OCI-LY3 (cell line): ENCODE measurements at regions not wholly inside any gene's neighbourhood (a gene's known extent, or its start where the extent isn't known, plus 50 kb on each side); places are given as distances from the start of the nearest gene placed in this dataset.

Source experiments
- CTCF ChIP-seq: fragments of 200-600, 300-600 bp; sonication (generic); IDR thresholded peaks from 2 replicates; pipeline ENCODE4 v1.5.1; 2014; ENCODE audit warnings: antibody characterized with exemption, low read length, low read depth
- EZH2phosphoT487 ChIP-seq: fragments of 200-600 bp; shearing (Covaris generic); IDR thresholded peaks from 2 replicates; pipeline ENCODE4 v1.6.1; 2018; ENCODE audit warnings: antibody characterized with exemption, mixed run types, low read depth

GRCh38 chr2:144146876-144147275 lies 373.0 kb downstream of the ZEB2 start:
- TF ChIP-seq CTCF (no peak), EZH2phosphoT487 (no peak)
